ES-I3 (cell line): ENCODE measurements at regions not wholly inside any gene's neighbourhood (a gene's known extent, or its start where the extent isn't known, plus 50 kb on each side); places are given as distances from the start of the nearest gene placed in this dataset.
"Not testable (repeated sequence)": the region's sequence is repeated elsewhere in the genome, so short reads cannot be mapped to it uniquely, and the experiment has no call there.

Source experiments
- H3K36me3 ChIP-seq: 2 replicates; pipeline ENCODE4 v1.6.1; 2013; ENCODE audit warnings: mild to moderate bottlenecking, low read length, control low read depth, moderate library complexity; ENCODE audit not compliant: insufficient read depth
- H3K4me1 ChIP-seq: 2 replicates; pipeline ENCODE4 v1.6.1; 2013; ENCODE audit warnings: mild to moderate bottlenecking, control low read depth, low read length; ENCODE audit not compliant: insufficient read depth
- H3K9ac ChIP-seq: 2 replicates; pipeline ENCODE4 v1.6.1; 2013; ENCODE audit warnings: low read depth, mild to moderate bottlenecking, low read length, moderate library complexity
- H3K9me3 ChIP-seq: 2 replicates; pipeline ENCODE4 v1.6.1; 2013; ENCODE audit warnings: mild to moderate bottlenecking, low read length, moderate library complexity; ENCODE audit not compliant: control insufficient read depth, insufficient read depth

- Histone ChIP-seq H3K9me3 (no peaks in the 10 kb centered on the region), H3K9ac (no peak overlapping the region), H3K36me3 (no peaks in the 10 kb centered on the region), H3K4me1 (peaks cover 35% of the 10 kb centered on the region)
These were observed 97.6 kb upstream of the UMPS start for GRCh38 chr3:124632566-124633140.

- H3K9ac ChIP-seq, result no peak overlapping the region
- no peaks in the 10 kb centered on the region for H3K36me3 ChIP-seq
- peaks cover 41% of the 10 kb centered on the region for H3K4me1 ChIP-seq
- no peaks in the 10 kb centered on the region for H3K9me3 ChIP-seq
These were observed 96.7 kb upstream of the UMPS start for GRCh38 chr3:124633524-124633923.

GRCh38 chr3:124634210-124635168, 95.8 kb upstream of the UMPS start:
- Histone ChIP-seq H3K4me1 (peaks cover 41% of the 10 kb centered on the region), H3K9me3 (no peaks in the 10 kb centered on the region), H3K9ac (no peak overlapping the region), H3K36me3 (no peaks in the 10 kb centered on the region)

GRCh38 chr3:124635169-124635539, 95.1 kb upstream of the UMPS start:
- H3K4me1 ChIP-seq, result peaks cover 41% of the 10 kb centered on the region
- no peaks in the 10 kb centered on the region for H3K9me3 ChIP-seq
- no peaks in the 10 kb centered on the region for H3K36me3 ChIP-seq
- no peak overlapping the region for H3K9ac ChIP-seq

- H3K9me3 ChIP-seq, result no peaks in the 10 kb centered on the region
- no peak overlapping the region for H3K9ac ChIP-seq
- H3K4me1 ChIP-seq, result peaks cover 41% of the 10 kb centered on the region
- no peaks in the 10 kb centered on the region for H3K36me3 ChIP-seq
These were observed 94.0 kb upstream of the UMPS start for GRCh38 chr3:124636101-124636862.

- H3K4me1 ChIP-seq, result peaks cover 41% of the 10 kb centered on the region
- H3K9ac ChIP-seq, result no peak overlapping the region
- H3K9me3 ChIP-seq, result no peaks in the 10 kb centered on the region
- H3K36me3 ChIP-seq, result no peaks in the 10 kb centered on the region
These were observed 93.4 kb upstream of the UMPS start for GRCh38 chr3:124636863-124637296.

- H3K9ac ChIP-seq, result no peak overlapping the region
- no peaks in the 10 kb centered on the region for H3K9me3 ChIP-seq
- H3K4me1 ChIP-seq, result peaks cover 31% of the 10 kb centered on the region
- no peaks in the 10 kb centered on the region for H3K36me3 ChIP-seq
These were observed 90.6 kb upstream of the UMPS start for GRCh38 chr3:124639406-124640237.

GRCh38 chr3:124640635-124641306, 89.5 kb upstream of the UMPS start:
- no peaks in the 10 kb centered on the region for H3K9me3 ChIP-seq
- no peaks in the 10 kb centered on the region for H3K36me3 ChIP-seq
- H3K9ac ChIP-seq, result no peak overlapping the region
- H3K4me1 ChIP-seq, result peaks cover 20% of the 10 kb centered on the region

GRCh38 chr3:124643453-124643852, 86.8 kb upstream of the UMPS start:
- H3K4me1 ChIP-seq, result peaks cover under 1% of the 10 kb centered on the region; the same call in 1 of the 2 replicates
- H3K36me3 ChIP-seq, result no peaks in the 10 kb centered on the region
- H3K9me3 ChIP-seq, result no peaks in the 10 kb centered on the region
- H3K9ac ChIP-seq, result no peak overlapping the region

- H3K4me1 ChIP-seq, H3K36me3 ChIP-seq, H3K9ac ChIP-seq, H3K9me3 ChIP-seq: not testable (repeated sequence)
These were observed 84.1 kb upstream of the UMPS start for GRCh38 chr3:124646186-124646585.

- no peaks in the 10 kb centered on the region for H3K9me3 ChIP-seq
- peaks cover 5% of the 10 kb centered on the region; the same call in 1 of the 2 replicates for H3K4me1 ChIP-seq
- no peak overlapping the region for H3K9ac ChIP-seq
- no peaks in the 10 kb centered on the region for H3K36me3 ChIP-seq
These were observed 81.7 kb upstream of the UMPS start for GRCh38 chr3:124648551-124648950.

- Histone ChIP-seq H3K36me3 (no peaks in the 10 kb centered on the region), H3K4me1 (peaks cover 5% of the 10 kb centered on the region; the same call in 1 of the 2 replicates), H3K9ac (no peak overlapping the region)
These were observed 79.5 kb upstream of the UMPS start for GRCh38 chr3:124650798-124651197.

GRCh38 chr3:124651416-124651815, 78.8 kb upstream of the UMPS start:
- not testable (repeated sequence) for H3K36me3 ChIP-seq, H3K4me1 ChIP-seq

More at GRCh38 chr3:124650798-124651197, 79.5 kb upstream of the UMPS start:
- no peaks in the 10 kb centered on the region for H3K9me3 ChIP-seq

More at GRCh38 chr3:124651416-124651815, 78.8 kb upstream of the UMPS start:
- H3K9ac ChIP-seq, H3K9me3 ChIP-seq: not testable (repeated sequence)
